Dedifferentiated amniotic fluid mesenchymal stem cell (primary cell): ENCODE measurements at regions not wholly inside any gene's neighbourhood (a gene's known extent, or its start where the extent isn't known, plus 50 kb on each side); places are given as distances from the start of the nearest gene placed in this dataset.
"Not testable (repeated sequence)": the region's sequence is repeated elsewhere in the genome, so short reads cannot be mapped to it uniquely, and the experiment has no call there.

Experiments
- DNase-seq: peaks from one replicate; pipeline ENCODE4 v3.0.0-alpha.2; 2016; ENCODE audit errors: extremely low spot score

DNA sequence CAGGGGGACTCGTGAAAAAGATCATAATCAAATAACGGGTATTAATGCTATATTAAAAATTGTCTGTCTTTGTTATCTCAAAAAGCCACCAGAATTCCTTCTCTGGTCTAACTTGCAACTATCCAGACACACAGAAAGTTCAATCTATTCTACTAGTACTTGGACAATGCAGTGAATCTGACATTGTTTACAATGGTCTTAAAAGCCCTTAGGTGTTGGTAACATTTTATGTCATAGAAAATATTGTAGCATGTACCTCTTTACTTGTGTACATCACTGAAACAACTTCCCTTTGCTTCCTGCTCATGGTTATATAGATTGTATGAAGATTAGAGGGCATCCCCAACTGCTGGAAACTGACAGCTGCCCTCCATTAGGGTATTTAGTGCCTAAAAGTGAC lies 71.1 kb upstream of the PPP3CA start:
- no peak for DNase-seq

- no peak for DNase-seq
Measured at GRCh38 chr4:101418055-101418454, 70.7 kb upstream of the PPP3CA start.

- DNase-seq, result no peak
Measured at GRCh38 chr4:101417046-101417445, 69.7 kb upstream of the PPP3CA start.

- no peak for DNase-seq
Measured at GRCh38 chr4:101415962-101416361, 68.6 kb upstream of the PPP3CA start.

GRCh38 chr4:101414496-101414895 lies 67.2 kb upstream of the PPP3CA start:
- DNase-seq, result no peak

DNA sequence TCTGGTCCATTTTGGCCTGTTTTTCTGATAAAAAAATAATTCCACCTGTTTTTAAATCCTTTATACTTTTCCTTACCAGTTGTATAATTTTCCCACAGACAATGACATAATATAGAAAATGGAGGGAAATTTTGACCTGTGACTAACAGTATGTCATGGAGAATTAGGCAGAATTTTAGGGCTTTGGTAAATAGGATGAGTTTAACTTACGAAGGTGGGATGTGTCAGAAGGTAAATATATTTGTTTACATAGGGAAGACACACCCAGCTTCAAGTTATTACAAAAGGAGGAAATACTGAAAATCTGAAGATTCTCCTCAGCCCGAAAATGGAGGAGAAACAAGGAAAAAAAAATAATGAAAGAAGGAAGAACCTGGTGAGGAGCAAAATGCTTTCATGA lies 64.6 kb upstream of the PPP3CA start:
- DNase-seq, result no peak

- not testable (repeated sequence) for DNase-seq
Measured at GRCh38 chr4:101411281-101411910, 64.1 kb upstream of the PPP3CA start.

DNA sequence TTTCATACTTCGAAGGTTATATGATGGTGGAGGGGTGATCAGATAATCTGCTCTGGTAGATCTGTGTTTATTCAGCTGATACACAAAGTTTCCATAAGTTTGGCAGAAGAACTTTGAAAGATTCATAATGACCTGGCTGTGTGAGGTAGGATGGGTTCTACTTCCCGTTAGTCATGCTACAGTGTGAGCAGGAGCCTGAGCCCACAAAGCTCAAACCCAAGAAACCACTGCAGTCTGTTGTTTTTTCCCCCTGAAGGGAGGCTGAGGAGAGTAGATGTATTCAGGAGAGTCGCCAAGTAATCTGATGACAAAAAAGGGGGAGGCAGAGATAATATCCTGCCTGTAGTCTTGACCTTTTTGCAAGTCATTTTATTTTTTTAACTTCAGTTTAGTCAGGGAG lies 52.8 kb upstream of the PPP3CA start:
- no peak for DNase-seq

- no peak for DNase-seq
Measured at GRCh38 chr4:101398807-101399206, 51.5 kb upstream of the PPP3CA start.
